GM19351 (cell line): ENCODE measurements at regions not wholly inside any gene's neighbourhood (a gene's known extent, or its start where the extent isn't known, plus 50 kb on each side); places are given as distances from the start of the nearest gene placed in this dataset.

Experiments
- ATAC-seq: cut with Tn5 transposase; IDR thresholded peaks from one replicate; pipeline ENCODE4 v1.9.1; 2021; ENCODE audit warnings: mild to moderate bottlenecking, moderate library complexity; ENCODE audit not compliant: unreplicated experiment

DNA sequence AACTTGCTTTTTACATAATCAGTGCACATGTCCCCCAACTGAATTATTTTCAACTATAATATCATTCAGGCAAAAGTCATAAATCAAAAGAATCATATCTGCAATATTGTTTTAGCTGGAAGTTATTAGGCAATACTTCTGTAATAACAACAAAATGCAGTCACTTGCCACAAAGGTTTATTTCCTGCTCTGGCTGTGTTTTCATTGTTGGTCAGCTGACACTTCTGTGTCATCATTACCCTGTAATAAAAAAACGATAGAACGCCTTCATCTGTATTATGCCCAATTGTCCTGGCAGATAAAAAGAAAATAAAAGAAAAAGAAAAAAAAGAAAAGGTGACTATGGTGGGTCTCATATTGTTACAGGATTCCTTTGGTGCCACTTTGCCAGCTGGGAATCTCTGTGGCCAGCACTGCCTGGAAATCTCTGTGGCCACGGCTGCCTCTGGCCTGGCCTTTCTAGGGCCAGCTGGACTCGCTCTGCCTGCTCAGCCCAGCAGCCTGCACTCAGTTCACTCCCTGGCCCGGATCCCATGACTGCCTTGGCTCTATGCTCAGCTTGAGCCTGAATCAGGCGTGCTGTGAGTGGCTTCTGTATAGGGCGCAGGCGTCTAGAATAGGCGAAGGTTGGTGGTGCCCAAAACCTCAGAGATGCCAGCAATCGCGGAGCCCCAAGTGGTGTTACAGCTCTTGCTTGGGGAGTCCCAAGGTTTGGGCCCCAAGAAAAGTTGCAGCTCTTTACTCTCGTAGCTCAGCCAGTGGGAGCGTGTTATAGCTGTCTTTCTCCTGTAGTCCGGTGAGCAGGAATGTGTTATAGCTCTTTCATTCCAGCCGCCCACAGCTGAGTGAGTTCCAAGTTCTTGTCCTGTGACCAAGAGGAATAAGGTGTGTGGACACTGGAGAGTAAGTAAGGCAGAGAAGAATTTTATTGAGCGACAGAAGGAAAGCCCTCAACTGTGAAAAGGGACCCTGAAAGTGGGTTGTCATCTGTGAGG lies 1227.1 kb downstream of the SLITRK1 start:
- ATAC-seq: no peak

GRCh38 chr13:82654143-82654542 lies 1228.1 kb downstream of the SLITRK1 start:
- ATAC-seq: no peak

- ATAC-seq: no peak
These were observed 1234.7 kb downstream of the SLITRK1 start for GRCh38 chr13:82647540-82647939.

GRCh38 chr13:82636119-82636518 lies 1246.2 kb downstream of the SLITRK1 start:
- no peak for ATAC-seq

- no peak for ATAC-seq
These were observed 1247.3 kb downstream of the SLITRK1 start for GRCh38 chr13:82634946-82635345.

DNA sequence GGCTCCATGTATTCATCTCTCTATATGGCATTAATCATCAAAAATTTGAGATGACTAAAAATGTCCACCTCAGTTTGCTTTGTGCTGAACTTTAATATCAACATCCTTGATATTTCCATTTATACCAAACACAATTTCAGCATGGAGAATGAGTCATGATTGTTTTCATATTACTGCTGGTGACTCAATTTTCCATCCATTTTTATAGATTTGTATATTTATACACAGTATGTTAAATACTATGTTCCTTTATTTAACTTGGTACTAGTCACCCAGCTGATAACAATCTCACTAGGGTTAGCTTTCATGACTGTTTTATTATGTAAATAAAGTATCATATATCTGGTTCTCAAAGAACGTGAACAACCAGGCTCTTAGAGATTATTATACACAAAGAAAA lies 1255.1 kb downstream of the SLITRK1 start:
- no peak for ATAC-seq

GRCh38 chr13:82625717-82626116 lies 1256.6 kb downstream of the SLITRK1 start:
- no peak for ATAC-seq

- ATAC-seq: no peak
These were observed 1267.2 kb downstream of the SLITRK1 start for GRCh38 chr13:82615043-82615442.

GRCh38 chr13:82614086-82614485 lies 1268.2 kb downstream of the SLITRK1 start:
- no peak for ATAC-seq

DNA sequence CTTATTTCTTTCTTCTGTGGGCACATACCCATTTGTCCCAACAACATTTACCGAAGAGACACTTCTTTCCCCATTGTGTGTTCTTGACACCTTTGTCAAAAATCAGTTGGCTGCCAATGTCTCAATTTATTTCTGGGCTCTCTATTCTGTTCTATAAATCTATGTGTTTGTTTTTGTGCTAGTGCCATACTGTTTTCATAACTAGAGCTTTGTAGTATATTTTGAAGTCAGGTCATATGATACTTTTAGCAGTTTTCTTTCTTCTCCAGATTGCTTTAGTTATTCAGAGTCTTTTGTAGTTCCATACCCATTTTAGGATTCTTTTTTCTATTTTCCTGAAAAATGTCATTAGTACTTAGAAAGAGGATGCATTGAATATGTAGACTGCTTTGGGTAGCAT lies 1276.3 kb downstream of the SLITRK1 start:
- ATAC-seq: no peak

GRCh38 chr13:82597747-82598146 lies 1284.5 kb downstream of the SLITRK1 start:
- no peak for ATAC-seq

DNA sequence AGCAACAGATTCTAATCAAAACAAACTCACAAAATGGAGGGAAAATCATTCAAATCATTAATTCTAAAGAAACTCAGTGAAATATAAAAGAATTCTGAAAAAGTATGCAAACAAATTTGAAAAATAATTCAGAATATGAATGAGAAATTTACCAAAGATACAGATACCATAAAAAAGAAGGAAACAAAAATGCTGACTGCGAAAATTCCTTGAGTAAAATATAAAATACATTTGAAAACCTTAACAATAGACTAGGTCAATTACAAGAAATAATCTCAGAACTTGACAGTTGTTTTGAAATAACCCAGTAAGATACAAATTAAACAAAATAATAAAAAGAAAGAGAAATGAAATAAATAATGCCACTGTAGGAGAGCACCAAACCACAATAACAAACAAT lies 1289.0 kb downstream of the SLITRK1 start:
- ATAC-seq: no peak

DNA sequence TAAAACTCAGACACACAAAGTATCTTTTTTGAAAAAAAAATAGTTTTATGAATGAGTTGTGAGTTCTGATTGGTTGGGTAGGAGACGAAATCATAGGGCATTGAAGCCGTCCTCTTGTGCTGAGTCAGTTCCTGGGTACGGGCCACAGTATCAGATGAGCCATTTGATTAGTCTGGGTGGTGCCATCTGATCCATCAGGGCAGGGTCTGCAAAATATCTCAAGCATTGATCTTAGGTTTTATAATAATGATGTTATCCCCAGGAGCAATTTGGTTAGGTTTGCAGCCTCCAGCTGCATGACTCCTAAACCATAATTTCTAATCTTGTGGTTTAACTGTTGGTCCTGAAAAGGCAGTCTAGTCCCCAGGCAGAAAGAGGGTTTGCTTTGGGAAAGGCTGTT lies 1310.6 kb downstream of the SLITRK1 start:
- no peak for ATAC-seq

GRCh38 chr13:82569581-82569980 lies 1312.7 kb downstream of the SLITRK1 start:
- ATAC-seq: no peak

DNA sequence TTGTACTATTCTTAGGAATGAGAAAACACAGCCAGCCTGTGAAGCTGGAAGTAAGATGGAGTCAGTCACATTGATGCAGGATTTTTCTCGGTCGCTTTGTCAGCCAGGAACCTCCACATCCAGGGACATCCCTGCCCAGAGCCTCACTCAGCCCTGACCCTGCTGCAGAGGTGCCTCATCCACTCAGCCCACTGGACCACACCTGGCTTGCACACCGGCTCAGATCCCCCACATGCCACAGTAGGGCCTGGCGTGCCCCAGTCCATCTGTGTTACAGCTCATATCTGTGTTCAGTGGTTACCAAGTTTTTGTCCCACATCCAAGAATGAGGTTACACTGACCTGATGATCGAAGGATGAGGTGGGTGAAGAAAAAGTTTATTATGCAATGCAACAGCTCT lies 1315.4 kb downstream of the SLITRK1 start:
- no peak for ATAC-seq

DNA sequence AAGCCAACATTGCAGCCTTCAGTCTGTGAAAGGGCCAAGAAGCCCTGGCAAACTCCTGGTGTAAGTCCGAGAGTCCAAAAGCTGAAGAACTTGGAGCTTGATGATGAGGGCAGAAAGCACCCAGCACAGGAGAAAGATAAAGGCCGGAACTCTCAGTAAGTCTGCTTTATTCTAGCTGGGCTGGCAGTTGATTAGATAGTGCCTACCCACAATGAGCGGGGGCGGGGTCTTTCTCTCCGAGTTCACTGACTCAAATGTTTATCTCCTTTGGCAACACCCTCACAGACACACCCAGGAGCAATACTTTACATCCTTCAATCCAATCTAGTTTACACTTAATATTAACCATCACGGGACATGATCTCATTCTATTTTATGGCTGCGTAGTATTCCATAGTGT lies 1317.1 kb downstream of the SLITRK1 start:
- no peak for ATAC-seq

DNA sequence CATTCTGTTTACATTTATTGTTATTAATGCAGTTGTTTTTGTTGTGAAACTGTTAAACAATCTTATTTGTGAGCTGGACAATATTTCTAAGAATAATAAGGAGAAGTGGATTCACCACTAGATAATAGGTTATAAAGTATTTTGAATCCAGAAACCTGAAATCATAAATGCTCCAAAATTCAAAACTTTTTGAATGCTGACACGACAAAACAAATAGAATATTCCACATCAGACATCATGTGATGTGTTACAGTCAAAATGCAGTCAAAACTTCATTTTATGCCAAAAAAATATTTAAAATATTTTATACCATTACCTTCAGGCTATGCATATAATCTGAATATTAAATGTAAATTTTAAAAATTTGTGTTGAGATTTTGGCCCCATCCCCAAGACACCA lies 1321.4 kb downstream of the SLITRK1 start:
- ATAC-seq: no peak

GRCh38 chr13:82522872-82523271 lies 1359.4 kb downstream of the SLITRK1 start:
- no peak for ATAC-seq

GRCh38 chr13:82506805-82507414 lies 1375.4 kb downstream of the SLITRK1 start:
- no peak for ATAC-seq

DNA sequence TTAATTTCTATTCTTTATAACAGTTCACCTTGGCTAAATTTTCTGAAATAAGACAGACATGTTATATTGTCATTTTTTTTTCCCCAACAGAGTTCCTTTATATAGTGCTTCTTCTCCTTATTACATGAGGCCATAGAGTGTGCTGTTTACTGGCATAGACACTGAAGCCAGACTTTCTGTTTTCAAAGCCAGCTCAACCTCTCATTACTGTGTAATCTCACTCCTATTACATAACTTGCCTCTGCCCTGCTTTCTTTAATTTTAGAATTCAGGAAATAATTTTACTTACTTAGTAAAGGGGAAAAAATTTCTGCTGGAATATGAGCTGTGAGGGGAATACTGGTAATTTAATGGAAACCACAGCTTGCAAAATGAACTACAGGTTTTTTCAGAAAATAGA lies 1380.4 kb downstream of the SLITRK1 start:
- ATAC-seq: no peak

GRCh38 chr13:82480415-82480814 lies 1401.9 kb downstream of the SLITRK1 start:
- no peak for ATAC-seq

DNA sequence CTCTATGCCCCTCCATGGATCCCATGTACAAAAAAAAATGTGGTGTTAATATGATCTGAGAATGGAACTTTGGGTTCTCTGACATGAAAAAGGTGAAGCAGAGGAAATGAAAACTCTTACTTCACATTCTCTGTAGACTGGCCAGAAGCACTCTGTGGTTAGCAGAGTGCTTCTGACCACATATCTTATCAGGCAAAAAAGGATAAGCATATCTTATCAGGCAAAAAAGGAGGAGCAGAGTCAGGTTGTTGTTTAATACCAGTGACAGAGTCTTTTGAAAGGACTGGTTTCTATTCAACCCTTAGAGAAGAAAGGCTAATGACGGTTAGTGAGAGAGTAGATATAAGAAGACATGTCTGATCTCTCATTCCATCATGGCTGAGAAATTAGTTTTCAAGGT lies 1404.8 kb downstream of the SLITRK1 start:
- no peak for ATAC-seq
